ENCODE measurements at regions not wholly inside any gene's neighbourhood (a gene's known extent, or its start where the extent isn't known, plus 50 kb on each side); places are given as distances from the start of the nearest gene placed in this dataset.

DNA sequence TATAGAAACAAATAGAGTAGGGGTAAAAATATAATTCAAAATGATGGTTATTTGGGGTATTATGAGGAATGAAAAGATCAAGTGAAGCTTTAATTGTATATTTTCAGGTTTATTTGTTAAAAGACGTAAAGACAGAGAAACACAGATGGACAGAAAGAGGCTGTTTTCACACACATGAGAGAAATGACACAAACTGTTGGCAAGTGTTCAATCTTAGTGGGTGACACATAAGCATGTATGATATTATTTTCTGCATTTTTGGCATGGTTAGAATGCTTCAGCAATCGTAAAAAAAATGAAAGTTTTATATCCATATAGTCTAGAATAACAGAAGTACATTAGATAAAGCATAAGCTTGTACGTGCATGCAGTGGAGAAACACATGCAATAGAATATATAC lies 464.4 kb upstream of the AKR1E2 start:
- TF ChIP-seq, protein P1, sequence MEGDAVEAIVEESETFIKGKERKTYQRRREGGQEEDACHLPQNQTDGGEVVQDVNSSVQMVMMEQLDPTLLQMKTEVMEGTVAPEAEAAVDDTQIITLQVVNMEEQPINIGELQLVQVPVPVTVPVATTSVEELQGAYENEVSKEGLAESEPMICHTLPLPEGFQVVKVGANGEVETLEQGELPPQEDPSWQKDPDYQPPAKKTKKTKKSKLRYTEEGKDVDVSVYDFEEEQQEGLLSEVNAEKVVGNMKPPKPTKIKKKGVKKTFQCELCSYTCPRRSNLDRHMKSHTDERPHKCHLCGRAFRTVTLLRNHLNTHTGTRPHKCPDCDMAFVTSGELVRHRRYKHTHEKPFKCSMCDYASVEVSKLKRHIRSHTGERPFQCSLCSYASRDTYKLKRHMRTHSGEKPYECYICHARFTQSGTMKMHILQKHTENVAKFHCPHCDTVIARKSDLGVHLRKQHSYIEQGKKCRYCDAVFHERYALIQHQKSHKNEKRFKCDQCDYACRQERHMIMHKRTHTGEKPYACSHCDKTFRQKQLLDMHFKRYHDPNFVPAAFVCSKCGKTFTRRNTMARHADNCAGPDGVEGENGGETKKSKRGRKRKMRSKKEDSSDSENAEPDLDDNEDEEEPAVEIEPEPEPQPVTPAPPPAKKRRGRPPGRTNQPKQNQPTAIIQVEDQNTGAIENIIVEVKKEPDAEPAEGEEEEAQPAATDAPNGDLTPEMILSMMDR (IDR thresholded peaks at IDR 0.05; ENCODE audit: low read depth, low read length, poor library complexity, severe bottlenecking) = no peak
- TF ChIP-seq EZH2phosphoT487 (IDR thresholded peaks at IDR 0.05; ENCODE audit: borderline replicate concordance, low read length) = no peak
